Thoracic aorta (tissue), 2 donors: ENCODE measurements at regions not wholly inside any gene's neighbourhood (a gene's known extent, or its start where the extent isn't known, plus 50 kb on each side); places are given as distances from the start of the nearest gene placed in this dataset.

Experiments
- ATAC-seq: fragments of 150-250 bp; one replicate; pipeline ENCODE4 v1.8.0; 2017; ENCODE audit warnings: low read depth; ENCODE audit not compliant: insufficient number of reproducible peaks, low FRiP score
- DNase-seq: peaks from one replicate; pipeline ENCODE4 v3.0.0-alpha.2; 2020; ENCODE audit warnings: low spot score
- H3K27ac ChIP-seq, 2 donors: fragments of 200-600 bp; sonication (generic); 1 replicate in 1 of 2; 2 replicates in 1 of 2; pipeline ENCODE4 v1.5.1; 2016; ENCODE audit warnings: mild to moderate bottlenecking in 2 of 2, moderate library complexity in 2 of 2
- H3K27me3 ChIP-seq: fragments of 200-600 bp; sonication (generic); replicated peaks from 2 replicates; pipeline ENCODE4 v1.6.0; 2016; ENCODE audit warnings: mild to moderate bottlenecking; ENCODE audit not compliant: insufficient read depth
- H3K36me3 ChIP-seq: fragments of 200-600 bp; sonication (generic); one replicate; pipeline ENCODE4 v1.5.1; 2016
- H3K4me1 ChIP-seq, 2 donors: fragments of 200-600 bp; sonication (generic); 1 replicate in 1 of 2; 2 replicates in 1 of 2; pipeline versions ENCODE4 v1.5.1 to v1.6.0; 2016; ENCODE audit warnings: low read depth in 2 of 2, mild to moderate bottlenecking in 1 of 2; ENCODE audit not compliant: control insufficient read depth in 1 of 2
- H3K4me3 ChIP-seq: fragments of 200-600 bp; sonication (generic); 2 replicates; pipeline ENCODE4 v1.5.1; 2016; ENCODE audit warnings: mild to moderate bottlenecking
- H3K9me3 ChIP-seq: fragments of 200-600 bp; sonication (generic); 2 replicates; pipeline ENCODE4 v1.5.1; 2016
- TF ChIP-seq, protein P1 (sequence below): fragments of 200-600 bp; sonication (generic); IDR thresholded peaks from one replicate; pipeline ENCODE4 v1.5.1; 2019; ENCODE audit warnings: antibody characterized with exemption

DNA sequence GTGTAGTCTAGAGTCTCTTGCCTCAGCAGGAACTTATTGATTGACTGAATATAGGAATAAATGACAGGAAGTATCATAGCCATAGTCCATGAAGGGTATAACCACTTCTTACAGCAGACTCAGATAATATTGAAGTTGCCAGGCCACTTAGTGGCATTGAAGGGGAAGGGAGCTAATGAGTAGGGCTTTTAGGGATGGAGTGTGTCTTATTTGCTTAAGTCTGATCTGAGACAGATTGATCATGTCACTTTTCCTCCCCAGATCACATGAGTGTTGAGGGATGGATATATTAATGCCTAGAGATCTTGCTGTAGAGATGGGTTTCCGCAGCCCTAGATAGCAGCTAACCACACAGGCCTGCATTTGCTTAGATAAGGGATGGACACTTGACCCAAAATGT lies 62.2 kb upstream of the NBEA start:
- no peak for ATAC-seq
- TF ChIP-seq, protein P1, sequence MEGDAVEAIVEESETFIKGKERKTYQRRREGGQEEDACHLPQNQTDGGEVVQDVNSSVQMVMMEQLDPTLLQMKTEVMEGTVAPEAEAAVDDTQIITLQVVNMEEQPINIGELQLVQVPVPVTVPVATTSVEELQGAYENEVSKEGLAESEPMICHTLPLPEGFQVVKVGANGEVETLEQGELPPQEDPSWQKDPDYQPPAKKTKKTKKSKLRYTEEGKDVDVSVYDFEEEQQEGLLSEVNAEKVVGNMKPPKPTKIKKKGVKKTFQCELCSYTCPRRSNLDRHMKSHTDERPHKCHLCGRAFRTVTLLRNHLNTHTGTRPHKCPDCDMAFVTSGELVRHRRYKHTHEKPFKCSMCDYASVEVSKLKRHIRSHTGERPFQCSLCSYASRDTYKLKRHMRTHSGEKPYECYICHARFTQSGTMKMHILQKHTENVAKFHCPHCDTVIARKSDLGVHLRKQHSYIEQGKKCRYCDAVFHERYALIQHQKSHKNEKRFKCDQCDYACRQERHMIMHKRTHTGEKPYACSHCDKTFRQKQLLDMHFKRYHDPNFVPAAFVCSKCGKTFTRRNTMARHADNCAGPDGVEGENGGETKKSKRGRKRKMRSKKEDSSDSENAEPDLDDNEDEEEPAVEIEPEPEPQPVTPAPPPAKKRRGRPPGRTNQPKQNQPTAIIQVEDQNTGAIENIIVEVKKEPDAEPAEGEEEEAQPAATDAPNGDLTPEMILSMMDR = no peak
- DNase-seq = no peak
- H3K4me1 ChIP-seq = peaks cover 0 to 6% of the 10 kb centered on the region in 2 donors
- H3K9me3 ChIP-seq = no peaks in the 10 kb centered on the region
- no peak overlapping the region for H3K4me3 ChIP-seq
- H3K36me3 ChIP-seq = no peaks in the 10 kb centered on the region
- no peak overlapping the region for H3K27ac ChIP-seq
- H3K27me3 ChIP-seq = no peaks in the 10 kb centered on the region

DNA sequence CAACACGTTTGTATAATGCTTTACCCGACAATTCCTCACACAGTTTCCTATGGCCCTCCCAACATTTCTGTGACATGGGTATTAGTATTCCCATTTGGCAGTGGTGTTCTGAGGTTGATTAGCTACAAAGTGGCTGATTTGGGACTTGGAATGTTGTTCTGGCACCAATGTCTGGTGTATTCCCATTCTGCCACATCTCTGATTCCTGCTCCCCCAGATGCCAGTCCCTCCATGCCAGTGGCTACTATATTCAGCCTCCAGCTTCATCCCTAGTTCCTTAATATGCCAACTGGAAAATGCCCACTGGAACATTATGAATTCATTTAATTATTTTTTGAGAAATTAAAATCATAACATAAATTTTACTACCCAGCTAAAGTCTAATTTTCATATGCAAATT lies 60.6 kb upstream of the NBEA start:
- no peak overlapping the region for H3K4me3 ChIP-seq
- TF ChIP-seq, protein P1 = no peak
- H3K36me3 ChIP-seq = no peaks in the 10 kb centered on the region
- no peaks in the 10 kb centered on the region for H3K27me3 ChIP-seq
- ATAC-seq (no peak), DNase-seq (no peak)
- H3K4me1 ChIP-seq = peaks cover 4 to 6% of the 10 kb centered on the region in 2 donors
- H3K9me3 ChIP-seq = no peaks in the 10 kb centered on the region
- H3K27ac ChIP-seq = no peak overlapping the region

DNA sequence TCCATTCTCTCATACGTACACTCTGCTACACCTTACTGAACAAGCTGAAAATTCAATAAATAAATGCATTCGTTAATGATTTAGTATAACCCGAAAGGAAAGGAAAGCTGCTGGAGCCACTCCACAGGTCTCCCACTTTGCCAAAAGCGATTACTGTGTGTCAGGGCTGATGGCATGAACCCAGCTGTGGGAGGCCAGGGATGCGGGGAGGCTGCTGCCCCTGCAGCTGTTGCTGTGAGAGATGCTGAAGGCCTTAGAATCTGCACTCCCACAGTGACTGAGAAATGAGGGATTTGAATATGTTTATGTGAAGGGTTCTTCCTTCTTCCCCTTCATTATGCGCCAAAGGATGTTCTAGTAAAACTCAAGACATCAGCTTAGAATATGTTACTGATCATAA lies 58.7 kb upstream of the NBEA start:
- TF ChIP-seq, protein P1 = no peak
- Histone ChIP-seq H3K9me3 (no peaks in the 10 kb centered on the region), H3K4me1 (peaks cover 5 to 6% of the 10 kb centered on the region in 2 donors), H3K27ac (no peak overlapping the region), H3K36me3 (no peaks in the 10 kb centered on the region), H3K27me3 (no peaks in the 10 kb centered on the region), H3K4me3 (no peak overlapping the region)
- DNase-seq (no peak), ATAC-seq (no peak)

DNA sequence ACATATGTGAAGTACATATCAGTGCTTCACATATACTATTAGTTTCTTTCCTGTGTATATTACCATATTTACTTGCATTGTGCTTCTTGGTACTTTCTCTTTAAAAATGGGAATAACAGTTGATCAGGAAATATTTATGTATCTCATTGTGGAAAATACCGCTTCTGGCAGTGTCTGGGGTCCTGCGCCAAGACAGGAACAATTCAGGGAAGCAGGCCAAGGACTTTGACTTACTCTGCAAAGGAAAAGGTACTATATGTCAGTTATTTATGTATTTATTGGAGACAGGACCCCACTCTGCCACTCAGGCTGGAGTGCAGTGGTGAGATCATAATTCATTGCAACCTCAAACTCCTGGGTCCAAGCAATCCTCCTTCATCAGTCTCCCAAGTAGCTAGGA lies 57.7 kb upstream of the NBEA start:
- Histone ChIP-seq H3K27ac (no peak overlapping the region), H3K4me3 (no peak overlapping the region), H3K36me3 (no peaks in the 10 kb centered on the region), H3K4me1 (peaks cover 5 to 6% of the 10 kb centered on the region in 2 donors), H3K9me3 (no peaks in the 10 kb centered on the region), H3K27me3 (no peaks in the 10 kb centered on the region)
- ATAC-seq (no peak), DNase-seq (no peak)
- TF ChIP-seq, protein P1 = no peak

DNA sequence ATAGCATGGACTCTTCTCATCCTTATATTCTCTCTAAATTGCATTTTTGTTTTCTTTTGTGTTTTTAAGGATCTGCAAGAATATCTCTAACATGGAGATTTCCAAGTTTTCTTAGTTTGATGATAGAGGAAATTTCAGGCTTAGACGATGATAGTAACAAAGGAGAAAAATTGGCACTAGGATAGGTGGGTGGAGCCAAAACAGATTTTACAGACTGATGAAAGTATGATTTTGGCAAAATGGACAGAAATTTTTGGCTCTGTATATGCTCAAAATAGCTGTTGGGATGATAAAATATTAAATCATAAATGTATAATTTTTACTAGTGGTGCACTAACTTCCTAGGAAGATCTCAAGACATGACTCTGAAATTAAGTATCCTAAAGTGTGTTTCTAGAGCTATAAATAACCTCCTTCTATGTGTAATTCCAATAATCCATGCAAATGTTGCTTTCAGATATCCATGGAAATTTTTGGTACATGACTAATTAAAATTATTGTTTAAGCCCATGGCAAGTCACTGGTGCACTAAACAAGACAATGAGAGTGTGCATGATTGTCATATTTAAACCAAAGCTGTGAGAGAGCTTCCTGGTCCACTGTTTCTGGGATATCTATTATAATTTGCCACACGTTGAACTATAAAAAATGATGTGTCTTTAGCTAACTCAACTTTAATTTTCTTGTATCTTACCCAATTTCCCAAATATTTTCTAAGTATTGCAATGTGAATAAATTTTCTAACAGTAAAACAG lies 55.8 kb upstream of the NBEA start:
- Histone ChIP-seq H3K9me3 (no peaks in the 10 kb centered on the region), H3K27me3 (no peaks in the 10 kb centered on the region), H3K36me3 (no peaks in the 10 kb centered on the region), H3K4me3 (no peak overlapping the region), H3K4me1 (peaks cover 5 to 6% of the 10 kb centered on the region in 2 donors), H3K27ac (no peak overlapping the region)
- no peak for DNase-seq
- no peak for ATAC-seq
- TF ChIP-seq, protein P1 = no peak
